ENCODE measurements at regions not wholly inside any gene's neighbourhood (a gene's known extent, or its start where the extent isn't known, plus 50 kb on each side); places are given as distances from the start of the nearest gene placed in this dataset.
"Not testable (repeated sequence)": the region's sequence is repeated elsewhere in the genome, so short reads cannot be mapped to it uniquely, and the experiment has no call there.

DNA sequence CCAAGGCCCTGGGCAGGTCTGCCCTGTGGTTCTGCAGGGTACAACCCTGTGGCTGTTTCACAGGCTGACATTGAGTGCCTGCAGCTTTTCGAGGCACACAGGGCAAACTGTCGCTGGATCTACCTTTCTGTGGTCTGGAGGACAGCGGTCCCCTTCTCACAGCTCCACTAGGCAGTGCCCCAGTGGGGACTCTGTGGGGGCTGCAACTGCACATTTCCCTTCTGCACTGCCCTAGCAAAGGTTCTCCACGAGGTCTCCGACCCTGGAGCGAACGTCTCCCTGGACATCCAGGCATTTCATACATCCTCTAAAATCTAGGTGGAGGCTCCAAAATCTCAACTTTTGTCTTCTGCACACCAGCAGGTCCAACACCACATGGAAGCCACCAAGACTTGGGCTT is 1645.2 kb upstream of the CDH6 start:
- DNase-seq, result no peak

DNA sequence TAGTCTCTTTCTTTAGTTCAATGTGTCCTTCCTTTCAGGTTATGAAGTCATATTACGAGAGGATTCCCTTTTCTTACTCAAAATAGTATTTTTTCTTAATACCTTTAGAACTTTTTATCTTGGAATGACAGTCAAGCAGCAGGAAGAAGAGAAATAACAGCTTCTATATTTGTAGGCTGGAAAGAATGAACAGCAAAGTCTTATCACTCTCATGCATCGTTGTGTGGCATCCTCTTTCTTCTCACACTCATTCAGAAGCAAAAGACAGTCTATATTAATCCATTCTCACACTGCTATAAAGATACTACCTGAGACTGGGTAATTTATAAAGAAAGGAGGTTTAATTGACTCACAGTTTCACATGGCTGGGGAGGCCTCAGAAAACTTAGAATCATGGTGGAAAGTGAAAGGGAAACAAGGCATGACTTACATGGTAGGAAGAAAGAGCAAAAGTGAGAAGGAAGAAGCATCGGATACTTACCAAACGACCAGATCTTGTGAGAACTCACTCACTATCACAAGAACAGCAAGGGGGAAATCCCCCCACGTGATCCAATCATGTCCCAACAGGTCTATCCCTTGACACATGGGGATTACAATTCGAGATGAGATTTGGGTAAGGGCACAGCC is 1646.1 kb upstream of the CDH6 start:
- DNase-seq, result no peak

DNA sequence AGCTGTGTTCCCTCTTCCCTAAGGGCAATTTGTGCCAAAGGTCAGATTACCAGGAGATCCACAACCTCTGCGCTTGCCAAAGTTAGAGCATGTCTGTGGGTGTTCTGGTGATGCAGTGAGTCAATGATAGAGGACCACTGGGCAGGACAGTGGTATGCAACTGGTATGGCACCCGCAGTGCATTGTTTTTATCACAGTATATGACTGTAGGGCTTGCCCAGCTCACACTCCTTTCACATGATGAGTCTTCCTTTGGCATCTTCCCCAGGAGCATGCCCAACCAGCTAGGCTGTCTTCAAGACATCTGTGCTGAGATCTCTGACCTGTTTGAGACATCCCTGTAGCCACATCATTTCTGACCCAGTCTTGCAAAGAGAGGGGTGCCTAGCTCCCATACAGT is 1650.0 kb upstream of the CDH6 start:
- DNase-seq, result no peak

DNA sequence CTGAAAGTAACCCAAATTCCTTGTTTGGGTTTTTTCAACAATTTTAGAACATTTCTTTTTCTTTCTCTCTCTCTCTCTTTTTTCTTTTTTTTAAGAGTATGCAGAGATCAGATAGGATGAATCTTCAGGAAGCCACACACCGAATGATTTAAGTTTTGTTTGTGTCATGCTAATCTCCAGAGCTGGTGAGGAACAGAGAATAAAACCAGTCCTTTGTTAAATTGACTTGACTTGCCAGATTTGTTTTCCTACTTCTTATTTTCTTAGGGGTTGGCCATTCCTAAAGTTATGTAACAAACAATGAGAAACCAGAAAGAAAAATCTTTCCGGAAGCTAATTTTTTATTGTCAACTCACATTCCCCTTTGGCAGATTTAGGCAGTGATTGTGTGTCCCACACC is 1669.3 kb upstream of the CDH6 start:
- no peak for DNase-seq

DNA sequence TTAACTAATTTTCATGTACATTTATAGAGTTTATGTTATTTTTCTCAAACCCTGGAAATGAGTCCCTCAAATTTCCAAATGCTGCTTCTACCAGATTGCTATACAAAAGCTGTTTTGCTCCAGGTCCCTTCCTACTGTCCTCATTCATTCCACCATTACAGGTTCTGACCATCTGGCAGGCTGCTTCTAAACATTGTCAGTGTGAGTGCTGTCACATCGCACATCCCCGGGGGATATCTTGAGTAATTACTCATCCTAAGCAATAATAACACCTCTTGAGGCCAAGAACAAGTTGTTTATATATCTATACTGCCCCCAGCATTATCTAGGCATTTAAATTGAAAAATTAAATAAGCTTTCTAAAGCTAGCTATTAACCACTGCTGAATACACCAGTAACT is 1675.3 kb upstream of the CDH6 start:
- no peak for DNase-seq

DNA sequence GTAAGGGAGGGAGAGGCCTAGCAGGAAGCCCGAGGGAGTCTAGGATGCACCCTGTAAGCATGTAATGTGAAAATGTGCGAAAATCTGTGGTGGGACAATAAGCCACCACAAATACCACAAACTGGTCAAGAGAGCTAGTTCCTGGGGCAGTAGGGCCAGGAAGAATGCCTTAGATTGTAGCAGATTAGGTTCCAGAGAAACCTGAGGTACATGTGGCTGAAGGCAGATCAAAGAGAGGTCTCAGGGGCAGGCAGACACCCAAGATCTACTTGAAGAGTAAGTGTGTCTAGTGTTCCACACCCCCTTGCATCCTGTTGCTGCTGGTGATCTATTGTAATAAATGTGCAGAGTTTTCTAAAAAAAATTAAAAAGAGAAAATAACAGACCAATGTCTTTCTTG is 1677.3 kb upstream of the CDH6 start:
- DNase-seq, result no peak

DNA sequence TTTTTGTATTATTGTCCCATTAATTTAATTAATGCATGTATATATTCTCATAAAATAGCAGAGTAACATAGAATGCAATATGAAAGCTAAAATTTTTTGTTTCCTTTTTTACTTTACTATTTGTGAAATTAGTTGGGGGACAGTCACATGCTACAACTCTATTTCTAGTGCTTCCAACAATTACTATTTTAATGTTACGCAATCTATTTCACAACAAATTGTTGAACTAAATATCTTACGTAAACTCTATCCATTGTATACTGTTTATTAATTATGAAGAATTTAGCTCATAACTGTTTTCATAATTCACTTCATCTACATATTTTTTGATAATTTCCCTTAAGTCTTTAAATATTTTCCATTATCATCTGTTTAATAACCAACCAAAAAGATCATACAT is 1685.4 kb upstream of the CDH6 start:
- DNase-seq, result no peak

DNA sequence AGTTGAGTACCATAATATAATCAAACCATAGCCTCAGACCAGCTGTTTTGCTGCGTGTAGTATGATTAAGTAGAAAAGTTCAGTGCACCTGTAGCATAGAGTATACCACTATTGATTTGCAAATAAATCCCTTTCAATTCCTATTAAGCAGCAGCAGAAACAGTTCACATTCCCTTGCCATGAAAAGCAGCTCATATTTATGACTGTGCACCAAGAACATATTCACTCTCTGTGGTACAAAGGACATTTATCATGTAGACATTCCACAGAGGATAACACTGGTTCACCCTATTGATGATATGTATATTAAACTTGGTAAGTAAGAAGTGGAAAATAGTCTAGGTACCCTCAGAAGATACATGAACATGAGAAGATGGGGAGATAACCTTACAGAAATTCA is 1689.1 kb upstream of the CDH6 start:
- no peak for DNase-seq

DNA sequence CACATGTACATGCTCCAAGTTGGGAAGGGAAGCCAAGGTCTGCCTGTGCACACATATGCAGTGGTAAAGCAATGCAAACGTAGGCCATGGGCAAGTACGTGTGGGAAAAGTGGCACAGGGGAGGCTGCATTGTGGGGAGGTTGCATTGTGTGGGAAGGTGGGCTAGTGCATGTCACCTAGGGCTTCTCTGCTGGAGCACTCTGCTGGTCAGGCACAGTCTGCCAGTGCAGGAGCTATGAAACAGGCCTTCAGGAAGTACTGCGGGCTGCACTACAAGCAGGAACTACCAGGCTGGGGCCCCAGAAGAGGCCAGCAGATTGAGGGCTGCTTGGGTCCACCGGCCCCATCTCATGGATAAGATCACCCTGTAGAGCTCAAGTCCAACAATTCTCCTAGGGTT is 1694.6 kb upstream of the CDH6 start:
- no peak for DNase-seq

DNA sequence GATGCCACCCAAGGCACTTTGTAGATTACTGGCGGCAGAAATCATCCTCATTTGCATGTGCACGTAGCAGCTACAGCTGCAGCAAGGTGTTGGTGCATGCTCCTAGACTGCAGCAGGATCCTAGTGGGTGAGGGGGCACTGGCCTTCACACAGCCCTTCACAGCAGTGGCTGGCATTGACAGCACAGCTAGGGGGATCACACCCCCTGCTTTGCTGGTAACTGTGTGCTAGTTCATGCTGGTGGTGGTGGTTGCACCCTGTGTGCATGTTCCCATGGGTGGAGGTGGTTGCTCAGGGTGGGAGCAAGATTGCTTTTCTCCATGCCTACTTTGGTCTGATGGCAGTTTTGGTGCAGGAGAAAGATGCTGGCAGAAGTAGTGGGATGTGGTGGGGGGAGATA is 1695.1 kb upstream of the CDH6 start:
- DNase-seq, result no peak

DNA sequence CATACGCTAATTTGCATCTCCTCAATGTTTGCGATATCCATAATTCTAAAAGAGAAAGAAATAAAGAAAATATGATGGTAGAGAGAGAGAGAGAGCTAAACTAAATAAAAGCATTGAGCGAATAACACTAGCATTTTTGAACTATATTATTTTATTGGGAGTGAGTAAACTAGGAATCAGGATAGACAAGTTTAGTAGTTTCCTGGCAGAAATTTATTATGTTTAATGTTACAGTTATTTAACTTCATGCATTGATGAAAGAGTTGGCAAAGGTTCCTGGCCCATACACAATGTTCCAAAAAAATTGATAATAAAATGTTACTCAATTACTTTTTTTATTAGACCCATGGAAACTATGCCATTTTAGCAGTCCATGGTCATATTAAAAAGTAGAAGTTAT is 1708.2 kb upstream of the CDH6 start:
- DNase-seq, result no peak

DNA sequence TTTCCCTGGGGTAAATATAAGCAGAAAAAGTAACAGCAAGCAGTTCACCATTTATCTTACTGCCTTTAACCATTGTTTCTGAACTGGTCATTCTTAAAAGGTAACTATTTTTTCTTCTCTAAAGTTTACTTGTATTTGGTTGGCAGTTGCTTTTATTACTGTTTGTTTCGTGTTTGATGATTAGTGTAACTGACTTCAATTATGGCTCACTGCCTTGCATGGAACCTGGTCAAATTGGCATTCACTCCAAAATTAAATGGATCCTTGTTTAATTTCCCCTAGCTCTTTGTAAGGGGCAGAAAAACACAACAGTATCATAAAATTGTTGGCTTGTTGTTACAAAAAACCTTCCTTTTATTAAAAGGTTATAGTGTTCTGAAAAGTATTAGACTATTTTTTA is 1723.9 kb upstream of the CDH6 start:
- no peak for DNase-seq

DNA sequence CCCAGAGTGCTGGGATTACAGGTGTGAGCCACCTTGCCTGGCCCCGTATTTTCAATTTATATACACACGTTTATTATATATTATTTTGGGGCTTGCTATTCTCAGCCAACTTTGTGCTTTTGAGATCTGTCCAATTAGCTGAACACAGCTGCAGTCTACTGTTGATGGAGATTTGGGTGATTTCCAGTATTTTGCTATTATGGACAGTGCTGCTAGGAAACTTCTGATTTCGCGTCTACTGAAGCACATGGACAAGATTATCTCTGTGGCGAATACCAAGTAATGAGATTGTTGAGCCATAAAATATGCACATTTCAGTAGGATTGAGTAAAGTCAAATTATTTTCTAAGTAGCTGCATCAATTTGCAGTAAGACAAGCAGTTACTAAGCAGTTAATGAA is 1731.2 kb upstream of the CDH6 start:
- DNase-seq, result no peak

DNA sequence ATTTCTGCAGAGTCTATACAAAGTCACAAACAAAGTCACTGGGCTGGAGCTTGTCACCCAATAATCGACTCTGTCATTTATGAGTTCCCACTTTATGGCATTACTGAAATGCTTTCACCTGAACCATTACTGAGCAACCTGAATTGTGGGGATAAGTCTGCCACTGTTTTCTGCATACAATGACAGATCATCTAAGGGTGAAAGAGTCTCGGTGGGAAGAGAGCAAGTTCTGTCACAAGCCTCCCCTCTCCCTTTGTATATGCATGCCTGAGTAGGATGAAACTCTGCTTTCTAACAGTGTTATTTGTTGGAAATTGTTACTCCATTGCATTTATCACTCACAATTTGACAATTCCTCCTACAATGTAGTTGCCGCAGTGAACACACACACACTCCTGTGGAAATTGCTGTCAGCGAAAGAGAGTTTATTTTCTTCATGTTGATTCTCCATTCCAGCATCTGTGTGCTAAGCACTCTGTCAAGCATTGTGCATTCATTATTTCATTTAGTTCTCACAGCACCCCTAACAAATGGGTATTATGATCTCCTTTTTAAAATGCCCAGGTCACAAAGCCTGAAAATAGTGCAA is 1732.4 kb upstream of the CDH6 start:
- DNase-seq, result no peak

DNA sequence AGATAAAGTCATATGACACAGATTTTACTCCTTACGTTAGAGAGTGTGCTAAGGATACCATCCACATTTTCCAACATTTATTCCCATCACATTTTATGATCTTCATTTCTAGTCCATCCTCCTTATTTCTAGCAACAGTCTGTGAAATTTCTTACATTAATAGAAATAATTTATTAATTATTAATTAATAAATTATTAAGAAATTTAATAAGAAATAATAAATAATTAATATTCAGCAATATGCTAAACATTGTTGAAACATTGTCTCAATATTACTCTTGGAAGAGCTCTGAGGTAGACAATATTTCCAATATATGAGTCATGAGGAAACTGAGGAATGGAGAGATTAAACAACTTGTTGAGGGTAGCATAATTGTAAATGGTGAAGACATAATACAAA is 1742.5 kb upstream of the CDH6 start:
- DNase-seq, result not testable (repeated sequence)

DNA sequence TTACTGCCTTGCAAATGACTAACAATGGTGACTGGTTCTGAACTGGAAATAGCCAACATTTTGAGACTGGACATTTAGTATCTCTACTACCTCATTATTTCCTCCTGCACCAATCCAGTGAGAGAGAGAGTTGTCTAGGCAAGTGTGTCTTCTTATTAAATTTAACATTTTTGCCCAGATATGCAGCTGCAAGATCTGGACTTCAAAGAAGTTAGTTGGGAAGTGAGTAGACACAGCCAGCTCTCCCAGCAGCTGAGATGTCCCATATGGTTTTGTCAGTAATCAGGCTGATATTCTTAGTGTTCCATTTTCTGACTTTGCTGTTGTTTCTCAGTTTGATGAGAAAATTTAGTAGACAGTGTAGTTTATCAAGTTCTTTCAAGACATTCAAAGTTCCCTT is 1778.8 kb upstream of the CDH6 start:
- DNase-seq, result no peak

DNA sequence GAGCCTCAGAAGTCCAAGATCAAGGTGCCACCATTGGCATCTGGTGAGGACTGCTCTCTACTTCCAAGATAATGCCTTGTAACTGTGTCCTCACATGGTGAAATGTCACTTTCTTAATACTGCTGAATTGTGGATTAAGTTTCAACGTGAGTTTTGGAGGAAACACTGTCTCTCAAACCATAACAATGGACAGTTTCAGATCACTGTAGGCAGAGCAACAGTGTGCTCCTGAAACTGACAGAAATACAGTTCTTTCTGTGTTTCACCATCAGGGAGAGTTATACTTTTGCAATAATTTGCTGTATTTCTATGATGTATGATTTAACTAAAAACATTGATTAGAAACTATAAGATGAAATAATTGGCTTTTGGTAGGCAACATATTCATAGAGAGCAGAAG is 1780.5 kb upstream of the CDH6 start:
- no peak for DNase-seq

DNA sequence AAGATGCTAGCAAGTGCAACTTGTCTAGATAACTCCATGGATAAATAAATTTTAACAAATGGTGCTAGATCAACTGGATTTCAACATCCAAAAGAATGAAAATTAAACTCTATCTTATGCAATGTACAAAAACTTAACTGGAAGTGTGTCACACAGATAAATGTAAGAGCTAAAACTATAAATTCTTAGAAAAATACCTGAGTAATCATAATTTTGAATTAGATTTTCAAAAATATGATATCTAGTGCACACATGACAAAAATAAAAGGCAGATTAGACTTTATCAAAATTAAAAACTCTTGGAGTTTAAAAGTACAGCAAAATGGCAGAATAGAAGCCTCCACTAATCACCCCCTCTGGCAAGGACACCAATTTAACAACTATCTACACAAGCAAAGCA is 1791.2 kb upstream of the CDH6 start:
- no peak for DNase-seq

DNA sequence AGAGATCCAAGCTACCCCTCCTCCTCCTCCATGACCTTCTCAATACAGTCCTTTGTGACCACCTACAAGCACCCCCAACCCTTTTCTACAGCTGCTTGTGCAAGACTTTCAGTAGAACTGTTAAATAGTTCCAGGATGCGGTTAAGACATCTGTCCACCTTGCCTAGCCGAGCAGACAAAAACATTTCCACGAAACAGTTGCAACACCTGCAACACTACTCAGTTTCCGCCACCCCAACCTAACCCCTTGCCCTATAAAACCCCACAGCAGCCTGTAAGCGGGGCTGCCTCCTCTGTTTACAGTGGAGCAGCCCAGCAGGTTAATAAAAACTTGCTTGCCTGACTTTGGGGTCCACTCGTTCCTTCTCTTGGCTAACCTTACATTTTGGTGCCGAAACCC is 1803.5 kb upstream of the CDH6 start:
- no peak for DNase-seq

DNA sequence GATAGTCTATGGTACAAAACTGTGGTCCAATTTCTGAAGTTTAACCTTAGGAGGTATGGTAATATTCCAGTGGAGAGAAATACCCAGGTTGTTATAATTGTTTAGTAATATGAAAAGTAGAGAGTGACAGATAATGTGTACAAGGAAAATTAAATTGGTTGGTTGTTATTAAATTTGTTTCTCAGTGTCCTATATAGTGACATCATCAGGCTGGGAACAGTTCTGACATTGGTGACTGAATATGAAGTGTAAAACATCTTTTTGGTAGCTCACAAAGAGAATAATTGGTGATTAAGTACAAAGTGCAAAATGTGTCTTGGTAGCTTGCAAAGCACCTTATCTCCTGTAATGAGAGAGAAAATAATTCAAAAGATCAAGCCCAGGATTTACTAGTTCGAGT is 1806.1 kb upstream of the CDH6 start:
- DNase-seq, result no peak

DNA sequence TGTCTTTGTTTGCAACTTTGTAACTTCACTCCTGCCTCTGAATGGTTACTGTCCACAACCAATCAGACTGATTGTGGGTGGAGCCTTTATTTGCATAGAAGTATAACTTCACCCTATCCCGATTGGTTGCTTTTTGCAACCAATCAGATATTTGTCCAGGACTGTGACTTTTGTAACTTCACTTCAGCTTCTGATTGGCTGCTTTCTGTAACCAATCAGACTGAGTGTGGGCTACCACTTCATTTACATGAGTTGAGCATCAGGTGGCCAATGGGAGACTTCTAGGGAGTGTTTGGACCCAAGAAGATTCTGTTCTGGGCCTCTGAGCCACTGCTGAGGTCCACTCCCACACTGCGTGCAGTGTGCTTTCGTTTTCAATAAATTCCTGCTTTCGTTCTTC is 1810.7 kb upstream of the CDH6 start:
- DNase-seq, result no peak

DNA sequence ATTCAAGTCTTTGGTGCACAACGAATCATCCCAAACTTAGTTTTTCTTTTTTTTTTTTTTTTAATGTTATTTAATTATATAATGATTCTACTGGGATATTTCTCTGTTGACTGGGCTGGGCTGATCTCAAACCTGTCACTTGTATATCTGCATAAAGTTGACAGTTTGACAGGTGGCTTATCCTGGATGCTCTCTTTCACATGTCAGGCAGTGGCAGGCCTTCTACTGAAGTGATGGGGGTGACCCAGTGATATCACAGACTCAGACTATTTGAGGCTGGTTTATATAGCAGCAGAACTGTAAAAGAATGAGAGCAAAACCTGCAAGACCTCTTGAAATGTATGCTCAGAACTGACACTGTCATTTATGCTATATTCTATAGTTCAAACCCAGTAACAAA is 1813.5 kb upstream of the CDH6 start:
- DNase-seq, result no peak

DNA sequence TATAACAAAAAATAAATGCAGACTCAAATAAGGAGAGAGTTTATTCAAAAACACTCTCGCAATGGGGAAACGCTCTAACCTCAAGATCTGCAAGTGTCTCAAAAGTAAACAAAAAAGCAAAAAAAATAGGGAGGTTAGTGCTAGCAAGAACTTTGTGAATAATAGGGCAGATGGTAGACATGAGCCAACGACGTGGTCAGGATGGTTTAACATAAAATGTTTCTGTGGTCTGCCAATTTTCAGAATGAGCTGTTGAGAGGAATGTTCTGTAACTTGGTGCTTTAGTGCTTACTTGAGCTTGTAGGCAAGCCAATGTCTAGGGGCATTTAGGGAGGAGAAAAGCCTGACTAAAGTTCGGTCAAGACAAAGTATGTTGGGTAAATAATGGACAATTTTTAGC is 1813.9 kb upstream of the CDH6 start:
- no peak for DNase-seq

DNA sequence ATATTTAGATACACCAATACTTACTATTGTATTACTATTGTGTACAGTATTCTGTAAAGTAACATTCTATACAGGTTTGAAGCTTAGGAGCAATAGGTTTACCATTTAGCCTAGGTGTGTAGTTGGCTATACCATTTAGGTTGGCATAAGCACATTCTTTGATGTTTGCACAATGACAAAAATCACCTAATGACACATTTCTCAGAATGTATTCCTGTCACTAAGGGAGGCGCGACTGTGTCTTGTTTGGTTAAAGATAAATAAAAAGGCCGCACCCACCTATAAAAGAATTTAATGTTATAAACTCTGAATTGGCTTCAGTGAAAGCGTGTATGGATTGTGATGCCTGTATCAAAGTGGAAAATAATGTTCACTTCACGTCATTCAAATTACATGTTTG is 1815.4 kb upstream of the CDH6 start:
- DNase-seq, result no peak

DNA sequence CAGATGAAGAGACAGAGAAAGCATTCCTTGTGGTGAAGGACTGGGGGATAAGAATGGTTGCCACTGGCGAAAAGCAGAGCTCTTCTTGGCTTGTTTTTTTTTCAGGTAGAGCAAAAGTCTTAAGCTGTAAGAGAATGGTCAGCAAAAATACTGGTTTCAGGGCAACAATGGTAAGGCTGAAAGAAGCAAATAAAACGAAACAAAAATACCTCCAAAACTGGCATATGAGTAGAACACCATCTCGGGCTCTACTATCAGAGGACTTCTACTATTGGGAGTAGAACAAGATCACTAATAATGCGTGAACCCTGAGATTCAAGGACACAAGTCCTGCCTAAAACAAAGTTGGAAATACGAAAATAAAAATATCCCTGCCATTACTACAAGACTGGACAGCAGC is 1823.2 kb upstream of the CDH6 start:
- no peak for DNase-seq
